Hepatocyte (in vitro differentiated cells): ENCODE measurements at regions not wholly inside any gene's neighbourhood (a gene's known extent, or its start where the extent isn't known, plus 50 kb on each side); places are given as distances from the start of the nearest gene placed in this dataset.

Source experiments
- EZH2phosphoT487 ChIP-seq: fragments of 200-600 bp; sonication (generic); IDR thresholded peaks from one replicate; pipeline ENCODE4 v1.6.1; 2018; ENCODE audit warnings: antibody characterized with exemption, mild to moderate bottlenecking, low read depth, moderate library complexity; ENCODE audit not compliant: unreplicated experiment, severe bottlenecking
- TF ChIP-seq, protein P1 (sequence below): fragments of 200-600 bp; sonication (generic); IDR thresholded peaks from 2 replicates; pipeline ENCODE4 v1.5.1; 2016; ENCODE audit warnings: antibody characterized with exemption, mild to moderate bottlenecking; ENCODE audit not compliant: poor library complexity

DNA sequence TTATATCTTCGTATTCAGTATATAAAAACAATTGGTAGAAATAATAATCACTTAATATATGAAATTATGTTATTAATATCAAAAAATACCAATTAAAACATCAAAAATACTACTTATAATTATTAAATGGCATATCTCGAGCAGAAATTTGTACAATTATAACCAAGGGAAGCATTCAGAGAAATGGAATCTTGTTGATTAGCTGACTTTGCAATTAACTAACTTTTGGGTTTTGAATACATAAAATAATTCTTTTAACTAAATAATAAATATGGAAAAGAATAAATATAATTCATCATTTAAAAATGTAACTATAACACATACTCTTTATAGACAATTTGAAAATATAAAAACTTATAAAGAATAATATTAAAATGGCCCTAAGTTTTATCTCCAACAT lies 160.2 kb upstream of the LRRN1 start:
- TF ChIP-seq, protein P1, sequence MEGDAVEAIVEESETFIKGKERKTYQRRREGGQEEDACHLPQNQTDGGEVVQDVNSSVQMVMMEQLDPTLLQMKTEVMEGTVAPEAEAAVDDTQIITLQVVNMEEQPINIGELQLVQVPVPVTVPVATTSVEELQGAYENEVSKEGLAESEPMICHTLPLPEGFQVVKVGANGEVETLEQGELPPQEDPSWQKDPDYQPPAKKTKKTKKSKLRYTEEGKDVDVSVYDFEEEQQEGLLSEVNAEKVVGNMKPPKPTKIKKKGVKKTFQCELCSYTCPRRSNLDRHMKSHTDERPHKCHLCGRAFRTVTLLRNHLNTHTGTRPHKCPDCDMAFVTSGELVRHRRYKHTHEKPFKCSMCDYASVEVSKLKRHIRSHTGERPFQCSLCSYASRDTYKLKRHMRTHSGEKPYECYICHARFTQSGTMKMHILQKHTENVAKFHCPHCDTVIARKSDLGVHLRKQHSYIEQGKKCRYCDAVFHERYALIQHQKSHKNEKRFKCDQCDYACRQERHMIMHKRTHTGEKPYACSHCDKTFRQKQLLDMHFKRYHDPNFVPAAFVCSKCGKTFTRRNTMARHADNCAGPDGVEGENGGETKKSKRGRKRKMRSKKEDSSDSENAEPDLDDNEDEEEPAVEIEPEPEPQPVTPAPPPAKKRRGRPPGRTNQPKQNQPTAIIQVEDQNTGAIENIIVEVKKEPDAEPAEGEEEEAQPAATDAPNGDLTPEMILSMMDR = no peak
- TF ChIP-seq EZH2phosphoT487 = no peak
